Sigmoid colon (tissue), 4 donors: ENCODE measurements at regions not wholly inside any gene's neighbourhood (a gene's known extent, or its start where the extent isn't known, plus 50 kb on each side); places are given as distances from the start of the nearest gene placed in this dataset.

Source experiments
- EP300 ChIP-seq, 4 donors: sonication (generic); formaldehyde crosslinking; IDR thresholded peaks; one replicate each; pipeline ENCODE4 v1.6.1; 2017; ENCODE audit warnings: antibody characterized with exemption in 4 of 4
- TF ChIP-seq, protein P1 (sequence below), 4 experiments: fragments of 450-650 bp in 3 of 4; fragments of 200-600 bp in 1 of 4; IDR thresholded peaks; one replicate each; pipeline ENCODE4 v1.5.1; 2016 to 2019; ENCODE audit warnings: antibody characterized with exemption in 4 of 4, mild to moderate bottlenecking in 3 of 4, moderate library complexity in 2 of 4

DNA sequence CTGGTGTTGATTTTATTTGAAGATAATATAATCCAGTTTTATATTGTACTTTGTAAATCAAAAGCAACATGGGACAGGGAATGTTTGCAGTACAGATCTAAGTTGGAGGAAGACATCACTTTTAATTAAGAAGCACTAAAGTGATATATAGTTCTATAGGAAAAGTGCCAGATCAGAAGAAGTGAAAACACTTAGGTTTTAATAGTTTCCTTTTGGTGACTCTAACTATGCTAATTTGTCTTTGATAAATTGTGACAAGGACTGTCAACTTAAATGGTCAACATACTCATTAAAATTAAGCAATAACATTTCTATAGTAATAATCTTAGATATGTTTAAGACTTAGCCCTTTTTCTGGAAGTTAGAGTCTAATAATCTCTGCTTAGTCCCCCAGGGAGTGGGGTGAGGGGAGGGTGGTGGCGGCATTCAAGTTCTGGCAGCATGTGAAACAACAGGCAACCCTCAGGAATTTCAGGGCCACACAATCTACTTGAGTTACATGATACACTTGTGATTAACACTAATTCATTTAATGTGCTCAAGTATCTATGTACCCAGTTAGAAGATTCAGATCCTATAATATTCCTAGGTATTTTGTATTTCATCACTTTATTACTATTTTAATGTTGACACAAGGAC lies 1026.5 kb downstream of the NR2F1-AS1 start:
- TF ChIP-seq, protein P1, sequence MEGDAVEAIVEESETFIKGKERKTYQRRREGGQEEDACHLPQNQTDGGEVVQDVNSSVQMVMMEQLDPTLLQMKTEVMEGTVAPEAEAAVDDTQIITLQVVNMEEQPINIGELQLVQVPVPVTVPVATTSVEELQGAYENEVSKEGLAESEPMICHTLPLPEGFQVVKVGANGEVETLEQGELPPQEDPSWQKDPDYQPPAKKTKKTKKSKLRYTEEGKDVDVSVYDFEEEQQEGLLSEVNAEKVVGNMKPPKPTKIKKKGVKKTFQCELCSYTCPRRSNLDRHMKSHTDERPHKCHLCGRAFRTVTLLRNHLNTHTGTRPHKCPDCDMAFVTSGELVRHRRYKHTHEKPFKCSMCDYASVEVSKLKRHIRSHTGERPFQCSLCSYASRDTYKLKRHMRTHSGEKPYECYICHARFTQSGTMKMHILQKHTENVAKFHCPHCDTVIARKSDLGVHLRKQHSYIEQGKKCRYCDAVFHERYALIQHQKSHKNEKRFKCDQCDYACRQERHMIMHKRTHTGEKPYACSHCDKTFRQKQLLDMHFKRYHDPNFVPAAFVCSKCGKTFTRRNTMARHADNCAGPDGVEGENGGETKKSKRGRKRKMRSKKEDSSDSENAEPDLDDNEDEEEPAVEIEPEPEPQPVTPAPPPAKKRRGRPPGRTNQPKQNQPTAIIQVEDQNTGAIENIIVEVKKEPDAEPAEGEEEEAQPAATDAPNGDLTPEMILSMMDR (IDR thresholded peaks at IDR 0.05): no peak
- no peak for TF ChIP-seq EP300 (IDR thresholded peaks at IDR 0.05)
